ENCODE measurements at regions not wholly inside any gene's neighbourhood (a gene's known extent, or its start where the extent isn't known, plus 50 kb on each side); places are given as distances from the start of the nearest gene placed in this dataset.

DNA sequence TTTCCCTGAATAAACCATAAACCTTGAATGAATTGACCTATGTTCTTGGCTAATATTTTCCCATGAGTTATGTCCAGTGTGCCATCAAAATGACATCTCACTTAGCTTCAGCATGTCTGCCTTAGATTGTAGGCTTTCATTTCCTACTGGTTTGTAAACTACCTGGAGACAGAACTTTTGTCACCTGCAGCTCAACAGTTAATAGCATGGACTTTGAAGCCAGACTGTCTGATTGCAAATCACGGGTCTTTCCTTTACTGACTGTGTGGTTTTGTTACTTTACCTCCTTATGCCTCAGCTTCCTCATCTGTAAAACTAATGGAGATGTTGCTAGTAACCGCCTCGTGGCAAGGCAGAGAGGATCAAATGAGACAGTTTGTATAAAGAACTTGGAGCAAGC is 187.1 kb downstream of the SUCLG1 start:
- POLR2A ChIA-PET: no interaction called here
- Histone ChIP-seq H3K4me3 (no peak overlapping the region), H3K4me1 (no peaks in the 10 kb centered on the region), H3K9me3 (no peaks in the 10 kb centered on the region), H3K4me2 (no peak overlapping the region), H3K27ac (no peak overlapping the region)
- no peak for DNase-seq (ENCODE audit: low read depth in 1 of 2, low spot score in 1 of 2)
- TF ChIP-seq GATA3 (IDR thresholded peaks at IDR 0.05; ENCODE audit: borderline replicate concordance) (no peak), PHF8 (IDR thresholded peaks at IDR 0.05; ENCODE audit: borderline replicate concordance, low read depth) (no peak), CHD4 (IDR thresholded peaks at IDR 0.05; ENCODE audit: borderline replicate concordance) (no peak), HOXB13 (CRISPR knock-in tag; IDR thresholded peaks at IDR 0.05; ENCODE audit: low read depth) (no peak), MAFK (IDR thresholded peaks at IDR 0.05; ENCODE audit: partially characterized antibody) (no peak), FOXS1 (CRISPR knock-in tag; IDR thresholded peaks at IDR 0.05) (no peak), HEYL (CRISPR knock-in tag; IDR thresholded peaks at IDR 0.05) (no peak), JUNB (IDR thresholded peaks at IDR 0.05) (no peak), CBX2 (IDR thresholded peaks at IDR 0.05; ENCODE audit: borderline replicate concordance, low read depth) (no peak), FOSL2 (IDR thresholded peaks at IDR 0.05) (no peak), FOSL2 (CRISPR knock-in tag; IDR thresholded peaks at IDR 0.05) (no peak), ZFP36 (IDR thresholded peaks at IDR 0.05; ENCODE audit: borderline replicate concordance, partially characterized antibody) (no peak), POLR2A (IDR thresholded peaks at IDR 0.05; ENCODE audit: low read length) (no peak), POLR2AphosphoS2 (conservative IDR thresholded peaks at IDR 0.05; ENCODE audit: low read length) (no peak), RNF2 (IDR thresholded peaks at IDR 0.05; ENCODE audit: borderline replicate concordance, low read depth) (no peak), ZC3H11A (IDR thresholded peaks at IDR 0.05) (no peak), BHLHE40 (IDR thresholded peaks at IDR 0.05; ENCODE audit: low read depth, low read length) (no peak), EHMT2 (IDR thresholded peaks at IDR 0.05; ENCODE audit: low read depth) (no peak)
- TF ChIP-seq, protein P1, sequence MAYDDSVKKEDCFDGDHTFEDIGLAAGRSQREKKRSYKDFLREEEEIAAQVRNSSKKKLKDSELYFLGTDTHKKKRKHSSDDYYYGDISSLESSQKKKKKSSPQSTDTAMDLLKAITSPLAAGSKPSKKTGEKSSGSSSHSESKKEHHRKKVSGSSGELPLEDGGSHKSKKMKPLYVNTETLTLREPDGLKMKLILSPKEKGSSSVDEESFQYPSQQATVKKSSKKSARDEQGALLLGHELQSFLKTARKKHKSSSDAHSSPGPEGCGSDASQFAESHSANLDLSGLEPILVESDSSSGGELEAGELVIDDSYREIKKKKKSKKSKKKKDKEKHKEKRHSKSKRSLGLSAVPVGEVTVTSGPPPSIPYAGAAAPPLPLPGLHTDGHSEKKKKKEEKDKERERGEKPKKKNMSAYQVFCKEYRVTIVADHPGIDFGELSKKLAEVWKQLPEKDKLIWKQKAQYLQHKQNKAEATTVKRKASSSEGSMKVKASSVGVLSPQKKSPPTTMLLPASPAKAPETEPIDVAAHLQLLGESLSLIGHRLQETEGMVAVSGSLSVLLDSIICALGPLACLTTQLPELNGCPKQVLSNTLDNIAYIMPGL (CRISPR knock-in tag; IDR thresholded peaks at IDR 0.05; ENCODE audit: borderline replicate concordance): no peak
- TF ChIP-seq, protein P2, sequence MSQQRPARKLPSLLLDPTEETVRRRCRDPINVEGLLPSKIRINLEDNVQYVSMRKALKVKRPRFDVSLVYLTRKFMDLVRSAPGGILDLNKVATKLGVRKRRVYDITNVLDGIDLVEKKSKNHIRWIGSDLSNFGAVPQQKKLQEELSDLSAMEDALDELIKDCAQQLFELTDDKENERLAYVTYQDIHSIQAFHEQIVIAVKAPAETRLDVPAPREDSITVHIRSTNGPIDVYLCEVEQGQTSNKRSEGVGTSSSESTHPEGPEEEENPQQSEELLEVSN (IDR thresholded peaks at IDR 0.05; ENCODE audit: borderline replicate concordance, low read depth): no peak
- TF ChIP-seq, protein P3, sequence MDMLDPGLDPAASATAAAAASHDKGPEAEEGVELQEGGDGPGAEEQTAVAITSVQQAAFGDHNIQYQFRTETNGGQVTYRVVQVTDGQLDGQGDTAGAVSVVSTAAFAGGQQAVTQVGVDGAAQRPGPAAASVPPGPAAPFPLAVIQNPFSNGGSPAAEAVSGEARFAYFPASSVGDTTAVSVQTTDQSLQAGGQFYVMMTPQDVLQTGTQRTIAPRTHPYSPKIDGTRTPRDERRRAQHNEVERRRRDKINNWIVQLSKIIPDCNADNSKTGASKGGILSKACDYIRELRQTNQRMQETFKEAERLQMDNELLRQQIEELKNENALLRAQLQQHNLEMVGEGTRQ (IDR thresholded peaks at IDR 0.05): no peak
- CTCF ChIA-PET: interaction anchor here (1.2 kb wide), 1 partner anchor 10 kb away, joined by 4 read pairs; no protein-coding TSS in a partner anchor
- 9% methylated on average over 3 of the region's 3 CpGs for WGBS (ENCODE audit: missing lambda C conversion rate)
- ATAC-seq: no peak
- no peak for FAIRE-seq

DNA sequence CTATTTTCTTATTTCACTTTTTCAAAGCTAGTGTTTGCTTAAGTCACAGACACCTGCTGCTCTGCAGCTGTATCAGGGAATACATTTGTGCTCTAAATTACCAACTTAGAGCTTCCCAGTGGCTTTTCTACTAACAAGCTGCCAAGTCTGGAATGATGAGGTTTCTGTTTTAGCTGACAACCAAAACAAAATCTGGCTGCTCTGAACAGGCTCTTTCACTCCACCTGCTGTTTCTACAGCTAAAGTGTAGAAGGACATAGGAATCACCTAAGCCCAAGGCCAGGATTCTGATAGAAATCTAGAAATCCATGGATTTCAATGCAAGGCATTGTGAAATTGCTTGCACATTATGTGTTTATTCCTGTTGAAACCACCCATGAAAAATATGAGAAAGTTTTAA is 201.2 kb downstream of the SUCLG1 start:
- Histone ChIP-seq H3K4me2 (no peak overlapping the region), H3K4me3 (no peak overlapping the region), H3K9me3 (no peaks in the 10 kb centered on the region), H3K27ac (no peak overlapping the region), H3K4me1 (no peaks in the 10 kb centered on the region)
- TF ChIP-seq RAD21 (conservative IDR thresholded peaks at IDR 0.05 in 1 of 2, IDR thresholded peaks at IDR 0.05 in 1 of 2) (peak in 1 of 2 experiments; percentile 29; a peak in 1 of 5 replicates), ZFP36 (IDR thresholded peaks at IDR 0.05; ENCODE audit: borderline replicate concordance, partially characterized antibody) (no peak)
- ATAC-seq: no peak
- POLR2A ChIA-PET: no interaction called here
- CTCF ChIA-PET: no interaction called here
- no peak for FAIRE-seq
- peak in 1 of 2 experiments; percentile 21 for DNase-seq (ENCODE audit: low read depth in 1 of 2, low spot score in 1 of 2)

DNA sequence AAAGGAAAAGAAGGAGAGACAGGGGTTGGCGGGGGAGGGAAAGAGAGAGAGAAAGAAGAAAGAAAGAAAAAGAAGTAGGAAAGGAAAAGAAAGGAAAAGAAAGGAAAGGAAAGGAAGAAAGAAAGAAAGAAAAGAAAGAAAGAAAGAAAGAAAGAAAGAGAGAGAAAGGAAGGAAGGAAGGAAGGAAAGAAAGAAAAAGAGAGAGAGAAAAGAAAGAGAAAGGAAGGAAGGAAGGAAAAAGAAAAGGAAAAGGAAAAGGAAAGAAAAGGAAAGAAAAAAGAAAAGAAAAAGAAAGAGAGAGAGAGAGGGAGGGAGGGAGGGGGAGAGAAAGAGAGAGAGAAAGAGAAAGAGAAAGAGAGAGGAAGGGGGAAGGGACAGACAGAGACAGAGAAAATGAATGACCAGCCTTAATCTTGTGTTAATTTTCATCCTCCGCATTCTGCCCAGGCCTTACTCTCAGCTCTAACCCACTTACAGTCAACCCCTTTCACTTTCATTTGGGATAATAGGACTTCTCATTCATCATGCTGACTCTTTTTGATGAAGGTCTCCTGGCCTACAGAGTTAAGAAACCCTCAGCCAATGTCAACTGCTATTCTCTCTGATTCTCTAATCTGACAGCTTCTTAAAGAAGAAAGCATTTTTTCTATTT is 207.3 kb downstream of the SUCLG1 start:
- no peak overlapping the region for H3K4me2 ChIP-seq
- 59% methylated on average over 2 of the region's 2 CpGs for WGBS (ENCODE audit: missing lambda C conversion rate)
- CTCF ChIA-PET: no interaction called here
- no peak overlapping the region for H3K27ac ChIP-seq
- H3K4me1 ChIP-seq: no peaks in the 10 kb centered on the region
- POLR2A ChIA-PET: no interaction called here
- DNase-seq (ENCODE audit: low read depth in 1 of 2, low spot score in 1 of 2) (no peak), FAIRE-seq (no peak), ATAC-seq (no peak)
- no peaks in the 10 kb centered on the region for H3K9me3 ChIP-seq
- H3K4me3 ChIP-seq: no peak overlapping the region
- TF ChIP-seq, protein P4, sequence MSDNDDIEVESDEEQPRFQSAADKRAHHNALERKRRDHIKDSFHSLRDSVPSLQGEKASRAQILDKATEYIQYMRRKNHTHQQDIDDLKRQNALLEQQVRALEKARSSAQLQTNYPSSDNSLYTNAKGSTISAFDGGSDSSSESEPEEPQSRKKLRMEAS (IDR thresholded peaks at IDR 0.05): no peak
- TF ChIP-seq RAD21 (conservative IDR thresholded peaks at IDR 0.05 in 1 of 2, IDR thresholded peaks at IDR 0.05 in 1 of 2) (no peak), RFX5 (IDR thresholded peaks at IDR 0.05) (no peak), CHD4 (IDR thresholded peaks at IDR 0.05; ENCODE audit: borderline replicate concordance) (no peak), CHD2 (IDR thresholded peaks at IDR 0.05; ENCODE audit: low read length, partially characterized antibody) (no peak), PHF8 (IDR thresholded peaks at IDR 0.05; ENCODE audit: borderline replicate concordance, low read depth) (no peak), HDAC2 (IDR thresholded peaks at IDR 0.05) (no peak), ZC3H11A (IDR thresholded peaks at IDR 0.05) (no peak), POLR2AphosphoS2 (conservative IDR thresholded peaks at IDR 0.05; ENCODE audit: low read length) (no peak), FOSB (CRISPR knock-in tag; IDR thresholded peaks at IDR 0.05) (no peak)
- TF ChIP-seq, protein P5, sequence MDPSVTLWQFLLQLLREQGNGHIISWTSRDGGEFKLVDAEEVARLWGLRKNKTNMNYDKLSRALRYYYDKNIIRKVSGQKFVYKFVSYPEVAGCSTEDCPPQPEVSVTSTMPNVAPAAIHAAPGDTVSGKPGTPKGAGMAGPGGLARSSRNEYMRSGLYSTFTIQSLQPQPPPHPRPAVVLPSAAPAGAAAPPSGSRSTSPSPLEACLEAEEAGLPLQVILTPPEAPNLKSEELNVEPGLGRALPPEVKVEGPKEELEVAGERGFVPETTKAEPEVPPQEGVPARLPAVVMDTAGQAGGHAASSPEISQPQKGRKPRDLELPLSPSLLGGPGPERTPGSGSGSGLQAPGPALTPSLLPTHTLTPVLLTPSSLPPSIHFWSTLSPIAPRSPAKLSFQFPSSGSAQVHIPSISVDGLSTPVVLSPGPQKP (IDR thresholded peaks at IDR 0.05; ENCODE audit: low read depth, low read length): no peak
- TF ChIP-seq, protein P6, sequence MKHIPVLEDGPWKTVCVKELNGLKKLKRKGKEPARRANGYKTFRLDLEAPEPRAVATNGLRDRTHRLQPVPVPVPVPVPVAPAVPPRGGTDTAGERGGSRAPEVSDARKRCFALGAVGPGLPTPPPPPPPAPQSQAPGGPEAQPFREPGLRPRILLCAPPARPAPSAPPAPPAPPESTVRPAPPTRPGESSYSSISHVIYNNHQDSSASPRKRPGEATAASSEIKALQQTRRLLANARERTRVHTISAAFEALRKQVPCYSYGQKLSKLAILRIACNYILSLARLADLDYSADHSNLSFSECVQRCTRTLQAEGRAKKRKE (CRISPR knock-in tag; IDR thresholded peaks at IDR 0.05; ENCODE audit: low read depth): no peak
